ENCODE measurements at regions not wholly inside any gene's neighbourhood (a gene's known extent, or its start where the extent isn't known, plus 50 kb on each side); places are given as distances from the start of the nearest gene placed in this dataset.

DNA sequence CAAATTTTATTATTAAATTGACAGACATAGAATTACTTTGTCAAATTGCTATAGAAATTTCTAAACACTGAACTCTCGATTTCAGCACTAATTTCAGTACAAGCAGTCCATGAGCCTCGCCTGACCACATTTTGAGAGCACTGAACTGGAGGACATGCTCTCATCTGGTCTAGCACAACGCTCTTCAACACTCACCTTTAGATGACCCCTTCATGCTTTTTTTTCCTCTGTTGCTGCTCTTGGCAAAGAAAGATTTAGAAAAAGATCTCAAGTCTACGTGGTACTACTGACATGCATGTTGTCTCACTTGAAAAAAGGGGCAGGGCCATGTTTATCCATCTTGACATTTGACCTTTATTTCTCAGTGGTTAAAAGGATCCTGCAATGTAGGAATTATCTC, 981.5 kb downstream of the DIAPH3 start:
- TF ChIP-seq, protein P1, sequence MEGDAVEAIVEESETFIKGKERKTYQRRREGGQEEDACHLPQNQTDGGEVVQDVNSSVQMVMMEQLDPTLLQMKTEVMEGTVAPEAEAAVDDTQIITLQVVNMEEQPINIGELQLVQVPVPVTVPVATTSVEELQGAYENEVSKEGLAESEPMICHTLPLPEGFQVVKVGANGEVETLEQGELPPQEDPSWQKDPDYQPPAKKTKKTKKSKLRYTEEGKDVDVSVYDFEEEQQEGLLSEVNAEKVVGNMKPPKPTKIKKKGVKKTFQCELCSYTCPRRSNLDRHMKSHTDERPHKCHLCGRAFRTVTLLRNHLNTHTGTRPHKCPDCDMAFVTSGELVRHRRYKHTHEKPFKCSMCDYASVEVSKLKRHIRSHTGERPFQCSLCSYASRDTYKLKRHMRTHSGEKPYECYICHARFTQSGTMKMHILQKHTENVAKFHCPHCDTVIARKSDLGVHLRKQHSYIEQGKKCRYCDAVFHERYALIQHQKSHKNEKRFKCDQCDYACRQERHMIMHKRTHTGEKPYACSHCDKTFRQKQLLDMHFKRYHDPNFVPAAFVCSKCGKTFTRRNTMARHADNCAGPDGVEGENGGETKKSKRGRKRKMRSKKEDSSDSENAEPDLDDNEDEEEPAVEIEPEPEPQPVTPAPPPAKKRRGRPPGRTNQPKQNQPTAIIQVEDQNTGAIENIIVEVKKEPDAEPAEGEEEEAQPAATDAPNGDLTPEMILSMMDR (IDR thresholded peaks at IDR 0.05; ENCODE audit: low read depth, low read length), result no peak
- in situ Hi-C loops (cut with HindIII; ENCODE audit: low sequenced_read_pairs), result no loop called here
- no peak for DNase-seq (ENCODE audit: low read depth, low spot score)
- H3K4me3 ChIP-seq (ENCODE audit: low read depth, low read length), result no peak overlapping the region

DNA sequence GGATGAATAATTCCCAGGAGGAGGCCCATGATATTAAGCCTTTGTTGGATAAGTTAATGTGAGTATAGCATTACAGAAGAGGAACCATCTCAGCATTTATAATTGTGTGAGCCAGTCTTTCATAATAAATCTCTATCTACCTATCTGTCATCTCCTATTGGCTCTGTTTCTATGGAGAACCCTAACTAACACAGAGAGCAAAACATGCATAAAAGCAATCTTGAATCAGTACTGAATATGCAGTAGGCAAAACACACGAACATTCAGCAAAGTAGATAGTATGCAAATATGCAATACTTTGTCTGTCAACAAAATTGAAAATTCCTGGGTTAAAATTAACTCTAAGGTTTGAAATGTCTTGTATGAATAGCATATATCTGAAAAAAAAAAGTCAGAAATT, 966.3 kb downstream of the DIAPH3 start:
- in situ Hi-C loops (cut with HindIII; ENCODE audit: low sequenced_read_pairs), result no loop called here
- TF ChIP-seq, protein P1 (IDR thresholded peaks at IDR 0.05; ENCODE audit: low read depth, low read length), result no peak
- no peak overlapping the region for H3K4me3 ChIP-seq (ENCODE audit: low read depth, low read length)
- no peak for DNase-seq (ENCODE audit: low read depth, low spot score)

DNA sequence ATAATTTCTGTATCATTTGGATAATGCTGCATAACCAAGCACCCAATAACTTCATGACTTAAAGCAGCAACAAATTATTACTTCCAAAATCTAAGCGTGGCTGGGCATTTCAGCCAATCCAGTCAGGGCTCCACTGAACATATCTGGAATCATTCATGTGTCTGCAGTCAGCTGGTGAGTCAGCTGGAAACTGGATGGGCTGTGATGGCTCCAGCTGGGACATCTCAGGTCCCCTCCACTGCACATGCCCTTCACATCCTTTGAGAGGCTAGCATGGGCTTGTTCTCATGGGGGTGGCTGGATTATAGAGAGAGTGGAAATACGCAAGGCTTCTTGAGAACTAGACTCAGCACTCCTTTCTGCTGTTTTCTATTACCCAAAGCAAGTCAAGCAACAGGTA, 961.9 kb downstream of the DIAPH3 start:
- no peak for DNase-seq (ENCODE audit: low read depth, low spot score)
- no peak overlapping the region for H3K4me3 ChIP-seq (ENCODE audit: low read depth, low read length)
- TF ChIP-seq, protein P1 (IDR thresholded peaks at IDR 0.05; ENCODE audit: low read depth, low read length), result no peak
- in situ Hi-C loops (cut with HindIII; ENCODE audit: low sequenced_read_pairs), result no loop called here

DNA sequence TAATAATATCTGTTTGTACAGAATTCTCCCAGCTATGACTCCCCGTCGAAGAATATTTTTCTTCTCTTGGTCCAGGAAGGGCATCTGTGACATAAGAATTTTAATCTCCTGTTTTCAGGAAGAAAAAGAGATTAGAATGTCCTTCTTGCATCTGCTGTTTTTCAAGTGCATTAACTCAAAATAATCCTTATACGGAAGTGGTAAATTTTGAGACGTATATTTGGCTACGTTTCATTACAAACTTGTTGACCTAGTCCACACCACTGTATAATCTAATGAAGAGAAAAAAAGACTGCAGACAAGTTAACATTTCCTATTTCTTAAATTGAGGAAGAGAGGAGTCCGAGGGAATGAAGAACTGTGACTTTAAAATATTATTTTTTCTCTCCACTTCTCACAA, 959.9 kb downstream of the DIAPH3 start:
- DNase-seq (ENCODE audit: low read depth, low spot score), result no peak
- TF ChIP-seq, protein P1 (IDR thresholded peaks at IDR 0.05; ENCODE audit: low read depth, low read length), result no peak
- in situ Hi-C loops (cut with HindIII; ENCODE audit: low sequenced_read_pairs), result no loop called here
- no peak overlapping the region for H3K4me3 ChIP-seq (ENCODE audit: low read depth, low read length)

DNA sequence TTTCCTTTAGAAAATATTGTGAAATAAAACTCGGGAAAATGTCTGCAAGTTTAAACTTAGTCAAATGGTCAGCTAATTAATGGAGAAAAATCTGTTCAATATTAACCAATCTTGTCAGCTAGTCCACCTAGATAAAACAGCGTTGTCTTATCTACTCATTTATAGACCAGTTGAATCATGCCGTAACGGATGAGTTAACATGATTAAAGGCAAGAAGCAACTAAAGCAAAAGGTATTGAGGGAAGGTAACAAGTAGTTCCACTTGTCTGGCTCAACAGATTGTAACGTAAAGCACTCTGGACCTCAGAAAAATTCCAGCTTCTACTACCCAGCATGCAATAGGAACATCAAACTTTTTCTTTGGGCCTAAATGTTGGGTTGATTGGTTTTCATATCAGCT, 958.2 kb downstream of the DIAPH3 start:
- H3K4me3 ChIP-seq (ENCODE audit: low read depth, low read length), result no peak overlapping the region
- in situ Hi-C loops (cut with HindIII; ENCODE audit: low sequenced_read_pairs), result no loop called here
- no peak for DNase-seq (ENCODE audit: low read depth, low spot score)
- TF ChIP-seq, protein P1 (IDR thresholded peaks at IDR 0.05; ENCODE audit: low read depth, low read length), result no peak

DNA sequence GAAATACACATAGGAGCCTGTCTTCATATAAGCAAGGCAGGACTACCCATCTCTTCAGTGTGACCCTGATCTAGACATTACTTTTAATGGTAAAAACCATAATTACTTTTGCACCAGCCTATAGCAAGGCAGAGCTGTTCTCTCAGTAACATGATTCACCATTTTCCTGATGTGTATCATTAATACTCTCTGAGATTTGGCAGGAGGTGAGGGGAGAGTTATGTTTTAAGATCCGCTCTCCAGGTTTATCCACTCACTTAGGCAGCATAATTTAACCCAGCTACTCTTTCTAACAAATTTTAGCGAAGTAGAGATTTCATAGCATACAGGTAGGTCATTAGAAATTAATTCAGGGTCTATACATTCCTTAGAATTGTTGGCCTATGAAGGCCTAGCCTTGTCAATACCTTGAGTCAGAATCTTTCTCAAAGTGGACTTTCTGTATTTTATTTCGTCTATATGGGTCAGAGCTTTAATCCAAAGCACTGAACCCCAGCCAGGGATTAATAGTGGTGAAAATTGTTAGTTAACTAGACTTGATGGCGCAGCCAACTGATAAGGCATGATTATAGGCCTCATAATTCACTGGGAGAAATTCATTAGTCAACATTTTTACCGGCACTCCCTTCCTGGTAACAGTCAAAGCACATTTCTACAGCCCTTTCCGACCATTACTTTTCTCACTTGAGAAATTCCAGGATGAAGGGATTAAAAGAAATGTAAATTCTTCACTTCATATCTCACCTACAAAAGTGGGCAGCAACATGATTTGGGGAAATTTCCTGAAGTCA, 955.1 kb downstream of the DIAPH3 start:
- H3K4me3 ChIP-seq (ENCODE audit: low read depth, low read length), result no peak overlapping the region
- DNase-seq (ENCODE audit: low read depth, low spot score), result no peak
- in situ Hi-C loops (cut with HindIII; ENCODE audit: low sequenced_read_pairs), result no loop called here
- TF ChIP-seq, protein P1 (IDR thresholded peaks at IDR 0.05; ENCODE audit: low read depth, low read length), result no peak
